Body of pancreas (tissue), 4 donors: ENCODE measurements at regions not wholly inside any gene's neighbourhood (a gene's known extent, or its start where the extent isn't known, plus 50 kb on each side); places are given as distances from the start of the nearest gene placed in this dataset.

Experiments
- POLR2A ChIP-seq, 3 donors: fragments of 450-650 bp; IDR thresholded peaks; one replicate each; pipeline ENCODE4 v1.6.1; 2016; ENCODE audit warnings: antibody characterized with exemption in 3 of 3, mild to moderate bottlenecking in 2 of 3
- TF ChIP-seq, protein P1 (sequence below), 7 experiments: fragments of 450-650 bp in 4 of 7; fragments of 200-600 bp in 3 of 7; sonication (generic) in 3 of 7; IDR thresholded peaks; one replicate each; pipeline ENCODE4 v1.5.1; 2016 to 2019; ENCODE audit warnings: antibody characterized with exemption in 7 of 7

GRCh38 chr10:18949391-18949790, 99.2 kb upstream of the MALRD1 start:
- TF ChIP-seq, protein P1, sequence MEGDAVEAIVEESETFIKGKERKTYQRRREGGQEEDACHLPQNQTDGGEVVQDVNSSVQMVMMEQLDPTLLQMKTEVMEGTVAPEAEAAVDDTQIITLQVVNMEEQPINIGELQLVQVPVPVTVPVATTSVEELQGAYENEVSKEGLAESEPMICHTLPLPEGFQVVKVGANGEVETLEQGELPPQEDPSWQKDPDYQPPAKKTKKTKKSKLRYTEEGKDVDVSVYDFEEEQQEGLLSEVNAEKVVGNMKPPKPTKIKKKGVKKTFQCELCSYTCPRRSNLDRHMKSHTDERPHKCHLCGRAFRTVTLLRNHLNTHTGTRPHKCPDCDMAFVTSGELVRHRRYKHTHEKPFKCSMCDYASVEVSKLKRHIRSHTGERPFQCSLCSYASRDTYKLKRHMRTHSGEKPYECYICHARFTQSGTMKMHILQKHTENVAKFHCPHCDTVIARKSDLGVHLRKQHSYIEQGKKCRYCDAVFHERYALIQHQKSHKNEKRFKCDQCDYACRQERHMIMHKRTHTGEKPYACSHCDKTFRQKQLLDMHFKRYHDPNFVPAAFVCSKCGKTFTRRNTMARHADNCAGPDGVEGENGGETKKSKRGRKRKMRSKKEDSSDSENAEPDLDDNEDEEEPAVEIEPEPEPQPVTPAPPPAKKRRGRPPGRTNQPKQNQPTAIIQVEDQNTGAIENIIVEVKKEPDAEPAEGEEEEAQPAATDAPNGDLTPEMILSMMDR (IDR thresholded peaks at IDR 0.05) = no peak
- TF ChIP-seq POLR2A (IDR thresholded peaks at IDR 0.05) = no peak
